HCT116 (cell line): ENCODE measurements at regions not wholly inside any gene's neighbourhood (a gene's known extent, or its start where the extent isn't known, plus 50 kb on each side); places are given as distances from the start of the nearest gene placed in this dataset.

Experiments used
- ATAC-seq: fragments of 200-7000 bp; cut with Tn5 transposase; 2 replicates; pipeline ENCODE4 v1.9.1; 2020; ENCODE audit warnings: mild to moderate bottlenecking, moderate library complexity
- BruUV-seq: library from RNA; stranded (reverse); fragments of 400-500 nt; replicated peaks from 2 replicates; lab custom pipeline; 2021; lab: Mats Ljungman, UMichigan
- CTCF ChIA-PET: fragments of 300-600 bp; sonication (Branson Sonifier 250); formaldehyde crosslinking; loops from one replicate; lab custom pipeline; 2021; ENCODE audit warnings: antibody characterized with exemption; lab: Charles Lee
- POLR2A ChIA-PET: fragments of 300-600, 350-600 bp; sonication (Branson Sonifier 250); formaldehyde crosslinking; loops from one replicate; lab custom pipeline; 2021; ENCODE audit warnings: antibody characterized with exemption; lab: Charles Lee
- RAD21 ChIA-PET, 2 experiments: fragments of 300-600 bp; sonication (Branson Sonifier 250); formaldehyde crosslinking; loops; one replicate each; lab custom pipeline; 2023; ENCODE audit warnings: low total read pairs in 2 of 2; ENCODE audit not compliant: uncharacterized antibody in 2 of 2, unreplicated experiment in 2 of 2, low non-redundant PET in 1 of 2; lab: Charles Lee
- DNase-seq: peaks from one replicate; pipeline ENCODE4 v3.0.0-alpha.2; 2010; ENCODE audit warnings: low read depth, low spot score
- H2AFZ ChIP-seq: fragments of 200-600 bp; shearing (Covaris generic), sonication (generic); 2 replicates; pipeline ENCODE4 v1.6.1; 2017; ENCODE audit warnings: low read depth, mixed run types, mixed read lengths, antibody characterized with exemption, low read length; ENCODE audit not compliant: poor library complexity, severe bottlenecking
- H3K27ac ChIP-seq: 2 replicates; pipeline ENCODE4 v1.5.1; 2012; ENCODE audit warnings: low read depth, low read length
- H3K27me3 ChIP-seq: fragments of 200-600 bp; sonication (generic); 2 replicates; pipeline ENCODE4 v1.6.1; 2016; ENCODE audit warnings: mixed run types, low read length, mixed read lengths; ENCODE audit not compliant: insufficient read depth
- H3K36me3 ChIP-seq, 2 experiments: fragments of 200-500 bp in 1 of 2; fragments of 200-600 bp in 1 of 2; sonication (Bioruptor generic) in 1 of 2; sonication (generic) in 1 of 2; 2 replicates each; pipeline versions ENCODE4 v1.5.1 to v1.6.1; 2014 to 2016; ENCODE audit warnings: low read length in 2 of 2, inconsistent platforms in 1 of 2, mixed read lengths in 1 of 2, mixed run types in 1 of 2; ENCODE audit not compliant: insufficient read depth in 2 of 2, control insufficient read depth in 1 of 2
- H3K4me1 ChIP-seq, 2 experiments: fragments of 200-600 bp in 1 of 2; sonication (generic) in 1 of 2; 2 replicates each; pipeline versions ENCODE4 v1.5.1 to v1.6.1; 2012 to 2017; ENCODE audit warnings: low read length in 2 of 2, inconsistent platforms in 1 of 2, mild to moderate bottlenecking in 1 of 2, mixed read lengths in 1 of 2, mixed run types in 1 of 2, moderate library complexity in 1 of 2; ENCODE audit not compliant: insufficient read depth in 2 of 2, control insufficient read depth in 1 of 2
- H3K4me2 ChIP-seq: fragments of 200-600 bp; sonication (generic); 2 replicates; pipeline ENCODE4 v1.6.1; 2017; ENCODE audit warnings: mixed run types, low read length, mixed read lengths
- H3K4me3 ChIP-seq, 2 experiments: fragments of 200-600 bp in 1 of 2; sonication (generic) in 1 of 2; replicated peaks in 1 of 2; 2 replicates each; pipeline ENCODE4 v1.5.1; 2011 to 2016; ENCODE audit warnings: low read length in 2 of 2, control low read depth in 1 of 2, low read depth in 1 of 2, mild to moderate bottlenecking in 1 of 2, mixed read lengths in 1 of 2, mixed run types in 1 of 2
- H3K79me2 ChIP-seq: fragments of 200-600 bp; sonication (generic); 2 replicates; pipeline ENCODE4 v1.6.1; 2017; ENCODE audit warnings: mild to moderate bottlenecking, mixed run types, low read length, moderate library complexity, mixed read lengths; ENCODE audit not compliant: insufficient read depth
- H3K9ac ChIP-seq: fragments of 200-600 bp; sonication (generic); 2 replicates; pipeline ENCODE4 v1.6.1; 2016; ENCODE audit warnings: low read length, mixed read lengths
- H3K9me2 ChIP-seq: fragments of 200-600 bp; sonication (generic), shearing (Covaris generic); 2 replicates; pipeline ENCODE4 v1.6.1; 2017; ENCODE audit warnings: mixed run types, mild to moderate bottlenecking, moderate library complexity; ENCODE audit not compliant: insufficient read depth
- H3K9me3 ChIP-seq, 2 experiments: fragments of 200-500 bp in 1 of 2; fragments of 200-600 bp in 1 of 2; sonication (Bioruptor generic) in 1 of 2; sonication (generic) in 1 of 2; 2 replicates each; pipeline ENCODE4 v1.6.1; 2014 to 2017; ENCODE audit warnings: low read length in 2 of 2, mixed read lengths in 2 of 2, inconsistent platforms in 1 of 2, low read depth in 1 of 2, mild to moderate bottlenecking in 1 of 2, mixed run types in 1 of 2, moderate library complexity in 1 of 2; ENCODE audit not compliant: control insufficient read depth in 1 of 2, insufficient read depth in 1 of 2
- H4K20me1 ChIP-seq: fragments of 200-600 bp; sonication (generic), shearing (Covaris generic); 2 replicates; pipeline ENCODE4 v1.6.1; 2017; ENCODE audit warnings: mixed run types, mild to moderate bottlenecking, moderate library complexity; ENCODE audit not compliant: insufficient read depth
- CEBPB ChIP-seq: IDR thresholded peaks from 2 replicates; pipeline ENCODE4 v1.6.1; 2012; ENCODE audit warnings: low read depth
- ZFX ChIP-seq: fragments of 450-650 bp; IDR thresholded peaks from 2 replicates; pipeline ENCODE4 v1.6.1; 2017
- intact Hi-C: fragments of 100-400 bp; cut with micrococcal nuclease; formaldehyde crosslinking; loops from 2 replicates; pipeline ENCODE4 v1.10.0; 2022
- TF ChIP-seq, protein P1 (sequence below): IDR thresholded peaks from 2 replicates; pipeline ENCODE4 v1.6.1; 2011; ENCODE audit warnings: mild to moderate bottlenecking, low read length, moderate library complexity; ENCODE audit not compliant: insufficient replicate concordance; ENCODE audit errors: extremely low read depth
- TF ChIP-seq, protein P2 (sequence below): IDR thresholded peaks from 2 replicates; pipeline ENCODE4 v1.6.1; 2012; ENCODE audit warnings: low read depth

DNA sequence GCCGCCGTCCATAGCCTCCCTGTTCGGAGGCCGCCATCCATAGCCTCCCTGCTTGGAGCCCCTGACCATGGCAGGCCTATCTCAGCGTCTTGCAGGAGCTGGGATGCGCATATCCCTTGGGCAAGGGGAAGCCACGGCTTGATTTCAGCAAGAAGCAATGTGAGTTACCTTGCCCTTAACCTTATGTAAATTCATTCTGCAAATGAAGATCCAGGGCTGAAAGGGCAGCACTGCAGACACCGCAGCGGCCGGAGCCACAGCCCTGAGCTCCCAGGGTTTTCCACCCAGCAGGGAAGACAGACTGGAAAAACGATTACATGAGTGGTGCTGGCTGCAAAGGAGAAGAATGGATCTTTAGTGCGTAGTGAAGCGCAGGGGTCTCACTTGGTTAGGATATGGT, 95.8 kb downstream of the SEC61G start:
- Histone ChIP-seq H3K4me2 (no peak overlapping the region), H3K9ac (no peak overlapping the region), H3K4me3 (no peak overlapping the region), H3K27ac (no peak overlapping the region), H3K79me2 (no peaks in the 10 kb centered on the region), H2AFZ (no peak overlapping the region), H3K4me1 (no peaks in the 10 kb centered on the region), H3K9me3 (no peaks in the 10 kb centered on the region), H3K9me2 (no peaks in the 10 kb centered on the region), H3K36me3 (no peaks in the 10 kb centered on the region), H3K27me3 (no peaks in the 10 kb centered on the region; the same call in 1 of the 2 replicates), H4K20me1 (no peaks in the 10 kb centered on the region)
- RAD21 ChIA-PET = no interaction called here
- BruUV-seq = no TSS peak
- no peak for DNase-seq
- POLR2A ChIA-PET = no interaction called here
- intact Hi-C loops = no loop called here
- ATAC-seq = no peak
- CTCF ChIA-PET = no interaction called here
- TF ChIP-seq, protein P1, sequence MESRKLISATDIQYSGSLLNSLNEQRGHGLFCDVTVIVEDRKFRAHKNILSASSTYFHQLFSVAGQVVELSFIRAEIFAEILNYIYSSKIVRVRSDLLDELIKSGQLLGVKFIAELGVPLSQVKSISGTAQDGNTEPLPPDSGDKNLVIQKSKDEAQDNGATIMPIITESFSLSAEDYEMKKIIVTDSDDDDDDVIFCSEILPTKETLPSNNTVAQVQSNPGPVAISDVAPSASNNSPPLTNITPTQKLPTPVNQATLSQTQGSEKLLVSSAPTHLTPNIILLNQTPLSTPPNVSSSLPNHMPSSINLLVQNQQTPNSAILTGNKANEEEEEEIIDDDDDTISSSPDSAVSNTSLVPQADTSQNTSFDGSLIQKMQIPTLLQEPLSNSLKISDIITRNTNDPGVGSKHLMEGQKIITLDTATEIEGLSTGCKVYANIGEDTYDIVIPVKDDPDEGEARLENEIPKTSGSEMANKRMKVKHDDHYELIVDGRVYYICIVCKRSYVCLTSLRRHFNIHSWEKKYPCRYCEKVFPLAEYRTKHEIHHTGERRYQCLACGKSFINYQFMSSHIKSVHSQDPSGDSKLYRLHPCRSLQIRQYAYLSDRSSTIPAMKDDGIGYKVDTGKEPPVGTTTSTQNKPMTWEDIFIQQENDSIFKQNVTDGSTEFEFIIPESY = no peak
- TF ChIP-seq, protein P2, sequence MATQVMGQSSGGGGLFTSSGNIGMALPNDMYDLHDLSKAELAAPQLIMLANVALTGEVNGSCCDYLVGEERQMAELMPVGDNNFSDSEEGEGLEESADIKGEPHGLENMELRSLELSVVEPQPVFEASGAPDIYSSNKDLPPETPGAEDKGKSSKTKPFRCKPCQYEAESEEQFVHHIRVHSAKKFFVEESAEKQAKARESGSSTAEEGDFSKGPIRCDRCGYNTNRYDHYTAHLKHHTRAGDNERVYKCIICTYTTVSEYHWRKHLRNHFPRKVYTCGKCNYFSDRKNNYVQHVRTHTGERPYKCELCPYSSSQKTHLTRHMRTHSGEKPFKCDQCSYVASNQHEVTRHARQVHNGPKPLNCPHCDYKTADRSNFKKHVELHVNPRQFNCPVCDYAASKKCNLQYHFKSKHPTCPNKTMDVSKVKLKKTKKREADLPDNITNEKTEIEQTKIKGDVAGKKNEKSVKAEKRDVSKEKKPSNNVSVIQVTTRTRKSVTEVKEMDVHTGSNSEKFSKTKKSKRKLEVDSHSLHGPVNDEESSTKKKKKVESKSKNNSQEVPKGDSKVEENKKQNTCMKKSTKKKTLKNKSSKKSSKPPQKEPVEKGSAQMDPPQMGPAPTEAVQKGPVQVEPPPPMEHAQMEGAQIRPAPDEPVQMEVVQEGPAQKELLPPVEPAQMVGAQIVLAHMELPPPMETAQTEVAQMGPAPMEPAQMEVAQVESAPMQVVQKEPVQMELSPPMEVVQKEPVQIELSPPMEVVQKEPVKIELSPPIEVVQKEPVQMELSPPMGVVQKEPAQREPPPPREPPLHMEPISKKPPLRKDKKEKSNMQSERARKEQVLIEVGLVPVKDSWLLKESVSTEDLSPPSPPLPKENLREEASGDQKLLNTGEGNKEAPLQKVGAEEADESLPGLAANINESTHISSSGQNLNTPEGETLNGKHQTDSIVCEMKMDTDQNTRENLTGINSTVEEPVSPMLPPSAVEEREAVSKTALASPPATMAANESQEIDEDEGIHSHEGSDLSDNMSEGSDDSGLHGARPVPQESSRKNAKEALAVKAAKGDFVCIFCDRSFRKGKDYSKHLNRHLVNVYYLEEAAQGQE = no peak
- no peak for TF ChIP-seq ZFX
- no peak for TF ChIP-seq CEBPB
